K562 (cell line): ENCODE measurements at regions not wholly inside any gene's neighbourhood (a gene's known extent, or its start where the extent isn't known, plus 50 kb on each side); places are given as distances from the start of the nearest gene placed in this dataset.

Experiments used
- ATAC-seq: fragments of 200-7000 bp; cut with Tn5 transposase; 3 replicates; pipeline ENCODE4 v1.9.1; 2020; ENCODE audit warnings: moderate library complexity
- BruUV-seq: library from RNA; stranded (reverse); fragments of 400-500 nt; replicated peaks from 2 replicates; lab custom pipeline; 2021; lab: Mats Ljungman, UMichigan
- CTCF ChIA-PET: fragments of 300-600 bp; formaldehyde crosslinking; extraction: SDS; loops from one replicate; lab custom pipeline; 2021; ENCODE audit warnings: low intra/inter-chr PET ratio; lab: Yijun Ruan, JAX
- POLR2A ChIA-PET: fragments of 300-600, 350-650 bp; sonication (Branson Sonifier 250); formaldehyde crosslinking; extraction: SDS; loops from one replicate; lab custom pipeline; 2021; ENCODE audit warnings: antibody characterized with exemption, inconsistent platforms; lab: Yijun Ruan, JAX
- DNase-seq, 4 experiments: peaks; one replicate each; pipeline versions ENCODE4 v3.0.0 to v3.0.0-alpha.2; 2011 to 2018; ENCODE audit warnings: low spot score in 3 of 4, mixed read lengths in 3 of 4; ENCODE audit errors: extremely low read depth in 1 of 4
- FAIRE-seq: peaks from 2 replicates; lab custom pipeline; 2011; peaks lifted over from hg19 to GRCh38; lab: Jason Lieb, UNC
- H2AFZ ChIP-seq: 2 replicates; pipeline ENCODE4 v1.6.0; 2011; ENCODE audit warnings: low read depth, low read length, control low read depth, inconsistent platforms
- H3K27ac ChIP-seq: fragments of 200-600 bp; 3 replicates; pipeline ENCODE4 v1.8.0; 2011; ENCODE audit warnings: low read depth, mild to moderate bottlenecking, control low read depth, inconsistent platforms, low read length, moderate library complexity, mixed read lengths; ENCODE audit errors: extremely low read depth
- H3K27me3 ChIP-seq, 2 experiments: fragments of 300-600 bp in 1 of 2; 2 replicates in 1 of 2; 3 replicates in 1 of 2; pipeline versions ENCODE4 v1.6.0 to v1.8.0; 2011; ENCODE audit warnings: inconsistent platforms in 2 of 2, low read length in 2 of 2, mild to moderate bottlenecking in 1 of 2, mixed read lengths in 1 of 2, moderate library complexity in 1 of 2; ENCODE audit not compliant: control insufficient read depth in 2 of 2, insufficient read depth in 2 of 2
- H3K36me3 ChIP-seq: fragments of 300-600 bp; 3 replicates; pipeline ENCODE4 v1.8.0; 2011; ENCODE audit warnings: mild to moderate bottlenecking, low read length, inconsistent platforms; ENCODE audit not compliant: control insufficient read depth, insufficient read depth
- H3K4me1 ChIP-seq, 2 experiments: fragments of 200-600 bp in 1 of 2; replicated peaks in 1 of 2; 2 replicates in 1 of 2; 3 replicates in 1 of 2; pipeline versions ENCODE4 v1.5.1 to v1.8.0; 2011; ENCODE audit warnings: inconsistent platforms in 2 of 2, low read length in 2 of 2, mild to moderate bottlenecking in 1 of 2, mixed read lengths in 1 of 2, moderate library complexity in 1 of 2; ENCODE audit not compliant: control insufficient read depth in 2 of 2, insufficient read depth in 2 of 2
- H3K4me2 ChIP-seq: 2 replicates; pipeline ENCODE4 v1.6.1; 2011; ENCODE audit warnings: low read length, control low read depth, inconsistent platforms, mixed read lengths; ENCODE audit not compliant: insufficient read depth
- H3K4me3 ChIP-seq: fragments of 200-600 bp; sonication (generic), shearing (Covaris generic); 2 replicates; pipeline ENCODE4 v1.5.1; 2016; ENCODE audit warnings: control low read depth, inconsistent platforms
- H3K79me2 ChIP-seq: fragments of 200-600 bp; 3 replicates; pipeline ENCODE4 v1.8.0; 2011; ENCODE audit warnings: low read length, inconsistent platforms; ENCODE audit not compliant: control insufficient read depth, insufficient read depth
- H3K9ac ChIP-seq, 2 experiments: 2 replicates each; pipeline versions ENCODE4 v1.6.0 to v1.6.1; 2011; ENCODE audit warnings: low read depth in 2 of 2, low read length in 2 of 2, control low read depth in 1 of 2, inconsistent platforms in 1 of 2, mild to moderate bottlenecking in 1 of 2, mixed read lengths in 1 of 2; ENCODE audit not compliant: insufficient read depth in 1 of 2
- H3K9me1 ChIP-seq: one replicate; pipeline ENCODE4 v1.6.0; 2011; ENCODE audit warnings: inconsistent platforms, mild to moderate bottlenecking, low read length, moderate library complexity; ENCODE audit not compliant: control insufficient read depth, insufficient read depth
- H3K9me3 ChIP-seq: replicated peaks from 2 replicates; pipeline ENCODE4 v1.5.1; 2011; ENCODE audit warnings: low read depth, low read length, inconsistent platforms; ENCODE audit not compliant: control insufficient read depth, insufficient read depth
- H4K20me1 ChIP-seq: replicated peaks from 2 replicates; pipeline ENCODE4 v1.6.1; 2011; ENCODE audit warnings: low read length, inconsistent platforms, mixed read lengths; ENCODE audit not compliant: control insufficient read depth, insufficient read depth
- CTBP1 ChIP-seq: fragments of 450-650 bp; IDR thresholded peaks from 2 replicates; pipeline ENCODE4 v1.6.1; 2016; ENCODE audit warnings: borderline replicate concordance
- HDAC3 ChIP-seq: fragments of 450-650 bp; IDR thresholded peaks from 2 replicates; pipeline ENCODE4 v1.6.1; 2018; ENCODE audit warnings: borderline replicate concordance, mild to moderate bottlenecking, moderate library complexity; ENCODE audit not compliant: partially characterized antibody
- RCOR1 ChIP-seq, 2 experiments: IDR thresholded peaks; 2 replicates each; pipeline ENCODE4 v1.6.1; 2012; ENCODE audit warnings: low read depth in 2 of 2, low read length in 2 of 2, borderline replicate concordance in 1 of 2, improper control_type of control experiment in 1 of 2
- TCFL5 ChIP-seq: fragments of 250-450 bp; sonication (Bioruptor Pico); conservative IDR thresholded peaks from 2 replicates; pipeline ENCODE4 v1.6.1; 2021; ENCODE audit warnings: mild to moderate bottlenecking, moderate library complexity, matching md5 sums
- ZNF174 ChIP-seq: fragments of 250-450 bp; sonication (Bioruptor Pico); IDR thresholded peaks from 2 replicates; pipeline ENCODE4 v1.4.0; 2020; ENCODE audit warnings: mild to moderate bottlenecking
- ZNF445 ChIP-seq: fragments of 250-450 bp; sonication (Bioruptor Pico); IDR thresholded peaks from 2 replicates; pipeline ENCODE4 v1.4.0; 2020; ENCODE audit warnings: low read depth, mild to moderate bottlenecking, moderate library complexity
- WGBS: fragments of 100-300 bp; shearing (Covaris generic); methylation state at CpG from one replicate; pipeline ENCODE4 v1.1.6; 2016; ENCODE audit warnings: low coverage, mixed read lengths; ENCODE audit not compliant: insufficient coverage; ENCODE audit errors: missing lambda C conversion rate; 5-methylcytosine and 5-hydroxymethylcytosine counted together
- in situ Hi-C: fragments of 300-500 bp; cut with MboI; formaldehyde crosslinking; loops from 4 replicates; pipeline ENCODE4 v1.15.0; 2018; ENCODE audit warnings: inconsistent platforms, mixed read lengths
- intact Hi-C: fragments of 100-400 bp; cut with micrococcal nuclease; formaldehyde crosslinking; loops from 2 replicates; pipeline ENCODE4 v1.14.2; 2022
- TF ChIP-seq, protein P1 (sequence below): sonication (generic); formaldehyde crosslinking; IDR thresholded peaks from 2 replicates; pipeline ENCODE4 v1.8.0; 2022; ENCODE audit warnings: mild to moderate bottlenecking, missing genetic modification reagents, borderline replicate concordance
- TF ChIP-seq, protein P2 (sequence below), 3 experiments: fragments of 200-800 bp in 1 of 3; fragments of 250-450 bp in 1 of 3; fragments of 450-650 bp in 1 of 3; sonication (Bioruptor Pico) in 1 of 3; sonication (Bioruptor generic) in 1 of 3; formaldehyde crosslinking in 1 of 3; IDR thresholded peaks; 2 replicates each; pipeline versions ENCODE4 v1.6.1 to v1.8.0; 2016 to 2022; ENCODE audit warnings: mild to moderate bottlenecking in 2 of 3, missing genetic modification characterization in 2 of 3, missing compliant biosample characterization in 1 of 3, moderate library complexity in 1 of 3

DNA sequence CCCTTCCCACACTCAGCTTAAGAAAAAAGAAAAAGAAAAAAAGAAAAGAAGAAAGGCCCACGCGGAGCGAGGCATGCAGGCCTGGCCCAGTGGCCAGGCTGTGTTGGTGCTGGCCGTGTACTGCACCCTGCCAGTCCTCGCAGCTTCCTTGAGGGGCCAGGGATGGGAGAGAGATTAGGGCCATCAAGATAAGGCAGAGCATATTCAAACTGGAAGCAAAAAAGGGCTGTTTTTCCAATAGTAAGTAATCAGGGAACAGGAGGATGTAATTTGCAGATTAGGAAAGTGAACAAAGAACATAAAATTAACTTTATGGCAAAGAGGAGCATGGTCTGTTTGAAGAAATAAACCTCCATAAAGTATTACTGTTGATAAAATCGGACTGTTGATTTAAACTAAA is 319.6 kb upstream of the CLINT1 start:
- H3K9ac ChIP-seq, result no peak overlapping the region
- POLR2A ChIA-PET, result no interaction called here
- H3K27ac ChIP-seq, result no peak overlapping the region
- 1% methylated on average over 6 of the region's 6 CpGs for WGBS
- H4K20me1 ChIP-seq, result no peaks in the 10 kb centered on the region
- H3K4me1 ChIP-seq, result no peaks in the 10 kb centered on the region
- TF ChIP-seq, protein P1, sequence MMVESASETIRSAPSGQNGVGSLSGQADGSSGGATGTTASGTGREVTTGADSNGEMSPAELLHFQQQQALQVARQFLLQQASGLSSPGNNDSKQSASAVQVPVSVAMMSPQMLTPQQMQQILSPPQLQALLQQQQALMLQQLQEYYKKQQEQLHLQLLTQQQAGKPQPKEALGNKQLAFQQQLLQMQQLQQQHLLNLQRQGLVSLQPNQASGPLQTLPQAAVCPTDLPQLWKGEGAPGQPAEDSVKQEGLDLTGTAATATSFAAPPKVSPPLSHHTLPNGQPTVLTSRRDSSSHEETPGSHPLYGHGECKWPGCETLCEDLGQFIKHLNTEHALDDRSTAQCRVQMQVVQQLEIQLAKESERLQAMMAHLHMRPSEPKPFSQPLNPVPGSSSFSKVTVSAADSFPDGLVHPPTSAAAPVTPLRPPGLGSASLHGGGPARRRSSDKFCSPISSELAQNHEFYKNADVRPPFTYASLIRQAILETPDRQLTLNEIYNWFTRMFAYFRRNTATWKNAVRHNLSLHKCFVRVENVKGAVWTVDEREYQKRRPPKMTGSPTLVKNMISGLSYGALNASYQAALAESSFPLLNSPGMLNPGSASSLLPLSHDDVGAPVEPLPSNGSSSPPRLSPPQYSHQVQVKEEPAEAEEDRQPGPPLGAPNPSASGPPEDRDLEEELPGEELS, result no peak
- no peak for TF ChIP-seq CTBP1
- TF ChIP-seq ZNF445 (CRISPR knock-in tag), result no peak
- TF ChIP-seq, protein P2, sequence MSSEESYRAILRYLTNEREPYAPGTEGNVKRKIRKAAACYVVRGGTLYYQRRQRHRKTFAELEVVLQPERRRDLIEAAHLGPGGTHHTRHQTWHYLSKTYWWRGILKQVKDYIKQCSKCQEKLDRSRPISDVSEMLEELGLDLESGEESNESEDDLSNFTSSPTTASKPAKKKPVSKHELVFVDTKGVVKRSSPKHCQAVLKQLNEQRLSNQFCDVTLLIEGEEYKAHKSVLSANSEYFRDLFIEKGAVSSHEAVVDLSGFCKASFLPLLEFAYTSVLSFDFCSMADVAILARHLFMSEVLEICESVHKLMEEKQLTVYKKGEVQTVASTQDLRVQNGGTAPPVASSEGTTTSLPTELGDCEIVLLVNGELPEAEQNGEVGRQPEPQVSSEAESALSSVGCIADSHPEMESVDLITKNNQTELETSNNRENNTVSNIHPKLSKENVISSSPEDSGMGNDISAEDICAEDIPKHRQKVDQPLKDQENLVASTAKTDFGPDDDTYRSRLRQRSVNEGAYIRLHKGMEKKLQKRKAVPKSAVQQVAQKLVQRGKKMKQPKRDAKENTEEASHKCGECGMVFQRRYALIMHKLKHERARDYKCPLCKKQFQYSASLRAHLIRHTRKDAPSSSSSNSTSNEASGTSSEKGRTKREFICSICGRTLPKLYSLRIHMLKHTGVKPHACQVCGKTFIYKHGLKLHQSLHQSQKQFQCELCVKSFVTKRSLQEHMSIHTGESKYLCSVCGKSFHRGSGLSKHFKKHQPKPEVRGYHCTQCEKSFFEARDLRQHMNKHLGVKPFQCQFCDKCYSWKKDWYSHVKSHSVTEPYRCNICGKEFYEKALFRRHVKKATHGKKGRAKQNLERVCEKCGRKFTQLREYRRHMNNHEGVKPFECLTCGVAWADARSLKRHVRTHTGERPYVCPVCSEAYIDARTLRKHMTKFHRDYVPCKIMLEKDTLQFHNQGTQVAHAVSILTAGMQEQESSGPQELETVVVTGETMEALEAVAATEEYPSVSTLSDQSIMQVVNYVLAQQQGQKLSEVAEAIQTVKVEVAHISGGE (CRISPR knock-in tag; IDR thresholded peaks at IDR 0.05), result no peak
- no peak for TF ChIP-seq ZNF174 (CRISPR knock-in tag)
- no peak for TF ChIP-seq HDAC3
- no peak for TF ChIP-seq RCOR1 (IDR thresholded peaks at IDR 0.05; ENCODE audit: borderline replicate concordance in 1 of 2, low read depth in 2 of 2, low read length in 2 of 2)
- no peak for TF ChIP-seq TCFL5 (CRISPR knock-in tag)
- no peak overlapping the region for H3K4me2 ChIP-seq
- no peaks in the 10 kb centered on the region for H3K27me3 ChIP-seq
- ATAC-seq (no peak), DNase-seq (no peak), FAIRE-seq (no peak)
- H3K36me3 ChIP-seq, result no peaks in the 10 kb centered on the region
- no peaks in the 10 kb centered on the region for H3K9me1 ChIP-seq
- no peaks in the 10 kb centered on the region for H3K9me3 ChIP-seq
- no peaks in the 10 kb centered on the region for H3K79me2 ChIP-seq
- no peak overlapping the region for H2AFZ ChIP-seq
- CTCF ChIA-PET, result no interaction called here
- no TSS peak for BruUV-seq
- in situ Hi-C loops (loop anchor here (10.0 kb wide), 2 partner anchors 926 to 956 kb away; no protein-coding TSS in a partner anchor), intact Hi-C loops (loop anchor here (10.0 kb wide), 1 partner anchor 596 kb away; no protein-coding TSS in a partner anchor)
- H3K4me3 ChIP-seq, result no peak overlapping the region
